GM12864 (cell line): ENCODE measurements at regions not wholly inside any gene's neighbourhood (a gene's known extent, or its start where the extent isn't known, plus 50 kb on each side); places are given as distances from the start of the nearest gene placed in this dataset.

Source experiments
- DNase-seq: peaks from one replicate; pipeline ENCODE4 v3.0.0-alpha.2; 2011; ENCODE audit warnings: low read depth
- H3K4me3 ChIP-seq: 2 replicates; pipeline ENCODE4 v1.5.1; 2011; ENCODE audit warnings: mild to moderate bottlenecking, low read depth, low read length, control low read depth
- TF ChIP-seq, protein P1 (sequence below): IDR thresholded peaks from 2 replicates; pipeline ENCODE4 v1.5.1; 2011; ENCODE audit warnings: low read depth, mild to moderate bottlenecking, moderate library complexity, low read length, control low read depth, inconsistent platforms; ENCODE audit errors: missing control alignments

DNA sequence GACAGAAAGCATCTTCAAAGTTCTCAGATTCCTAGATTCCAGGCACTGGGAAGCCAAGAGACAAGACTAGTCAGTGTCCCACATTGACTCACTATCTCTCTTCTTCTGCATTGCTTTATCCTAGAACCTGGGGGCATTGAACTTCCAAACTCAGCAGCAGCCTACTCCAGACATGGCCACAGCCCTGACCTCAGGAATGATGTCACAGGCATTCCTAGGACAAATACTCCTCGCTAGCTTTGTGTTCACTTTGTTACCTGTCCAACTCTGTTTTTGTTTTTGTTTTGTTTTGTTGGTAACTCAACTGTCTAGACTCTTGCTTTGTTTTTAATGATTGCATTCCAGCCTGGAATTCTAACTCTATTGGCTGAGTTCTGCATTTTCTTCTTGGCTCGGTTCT, 449.3 kb upstream of the SPHKAP start:
- TF ChIP-seq, protein P1, sequence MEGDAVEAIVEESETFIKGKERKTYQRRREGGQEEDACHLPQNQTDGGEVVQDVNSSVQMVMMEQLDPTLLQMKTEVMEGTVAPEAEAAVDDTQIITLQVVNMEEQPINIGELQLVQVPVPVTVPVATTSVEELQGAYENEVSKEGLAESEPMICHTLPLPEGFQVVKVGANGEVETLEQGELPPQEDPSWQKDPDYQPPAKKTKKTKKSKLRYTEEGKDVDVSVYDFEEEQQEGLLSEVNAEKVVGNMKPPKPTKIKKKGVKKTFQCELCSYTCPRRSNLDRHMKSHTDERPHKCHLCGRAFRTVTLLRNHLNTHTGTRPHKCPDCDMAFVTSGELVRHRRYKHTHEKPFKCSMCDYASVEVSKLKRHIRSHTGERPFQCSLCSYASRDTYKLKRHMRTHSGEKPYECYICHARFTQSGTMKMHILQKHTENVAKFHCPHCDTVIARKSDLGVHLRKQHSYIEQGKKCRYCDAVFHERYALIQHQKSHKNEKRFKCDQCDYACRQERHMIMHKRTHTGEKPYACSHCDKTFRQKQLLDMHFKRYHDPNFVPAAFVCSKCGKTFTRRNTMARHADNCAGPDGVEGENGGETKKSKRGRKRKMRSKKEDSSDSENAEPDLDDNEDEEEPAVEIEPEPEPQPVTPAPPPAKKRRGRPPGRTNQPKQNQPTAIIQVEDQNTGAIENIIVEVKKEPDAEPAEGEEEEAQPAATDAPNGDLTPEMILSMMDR, result no peak
- DNase-seq, result no peak
- H3K4me3 ChIP-seq, result no peak overlapping the region

DNA sequence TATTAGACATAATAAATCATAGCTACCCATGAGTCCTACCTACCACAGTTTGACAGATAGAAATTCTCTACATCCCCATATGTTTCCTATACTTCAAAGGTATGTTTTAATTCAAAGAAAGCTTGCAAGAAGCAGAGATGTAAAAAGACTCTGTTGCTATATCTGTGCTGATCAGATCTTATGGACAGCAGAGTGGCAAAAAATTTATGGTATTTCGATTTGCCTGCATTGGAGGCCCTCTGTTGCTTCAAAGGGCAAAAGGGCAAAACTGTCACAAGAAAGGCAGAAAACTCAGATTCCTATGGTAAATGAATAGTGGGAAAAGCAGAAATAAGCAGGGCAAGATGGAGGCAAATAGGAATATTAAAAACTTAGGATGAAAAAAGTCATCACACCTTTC, 447.8 kb upstream of the SPHKAP start:
- H3K4me3 ChIP-seq, result no peak overlapping the region
- TF ChIP-seq, protein P1, result no peak
- no peak for DNase-seq

DNA sequence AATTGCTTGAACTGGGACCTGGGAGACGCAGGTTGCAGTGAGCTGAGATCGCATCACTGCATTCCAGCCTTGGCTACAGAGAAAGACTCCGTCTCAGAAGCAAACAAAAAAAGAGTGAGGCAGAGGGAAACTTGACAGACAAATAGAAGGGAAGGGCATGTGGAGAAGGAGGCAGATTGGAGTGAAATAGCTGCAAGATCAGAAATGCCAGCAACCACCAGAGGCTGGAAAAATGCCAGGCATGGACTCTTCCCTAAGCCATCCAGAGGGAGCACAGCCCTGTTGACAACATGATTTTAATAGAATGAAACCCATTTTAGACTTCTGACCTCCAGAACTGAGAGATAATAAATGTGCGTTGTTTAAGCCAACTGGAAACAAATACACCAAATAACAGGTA, 447.2 kb upstream of the SPHKAP start:
- no peak overlapping the region for H3K4me3 ChIP-seq
- TF ChIP-seq, protein P1, result no peak
- DNase-seq, result no peak

DNA sequence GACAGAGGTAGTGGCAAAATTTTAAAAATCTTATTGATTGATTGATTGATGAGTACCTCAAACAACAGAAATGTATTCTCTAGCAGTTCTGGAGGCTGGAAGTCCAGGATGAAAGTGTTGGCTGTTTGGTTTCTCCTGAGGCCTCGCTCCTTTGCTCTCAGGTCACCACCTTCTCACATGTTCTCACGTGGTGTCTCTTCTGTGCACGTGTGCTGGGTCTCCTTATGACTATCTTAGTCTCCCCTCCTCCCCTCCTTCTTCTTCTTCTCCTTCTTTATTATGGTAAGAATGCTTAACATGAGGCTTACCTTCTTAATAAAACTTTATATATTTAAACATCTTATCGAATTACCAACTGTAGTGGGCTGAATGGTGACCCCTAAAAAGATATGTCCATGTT, 446.0 kb upstream of the SPHKAP start:
- H3K4me3 ChIP-seq, result no peak overlapping the region
- TF ChIP-seq, protein P1, result no peak
- no peak for DNase-seq

DNA sequence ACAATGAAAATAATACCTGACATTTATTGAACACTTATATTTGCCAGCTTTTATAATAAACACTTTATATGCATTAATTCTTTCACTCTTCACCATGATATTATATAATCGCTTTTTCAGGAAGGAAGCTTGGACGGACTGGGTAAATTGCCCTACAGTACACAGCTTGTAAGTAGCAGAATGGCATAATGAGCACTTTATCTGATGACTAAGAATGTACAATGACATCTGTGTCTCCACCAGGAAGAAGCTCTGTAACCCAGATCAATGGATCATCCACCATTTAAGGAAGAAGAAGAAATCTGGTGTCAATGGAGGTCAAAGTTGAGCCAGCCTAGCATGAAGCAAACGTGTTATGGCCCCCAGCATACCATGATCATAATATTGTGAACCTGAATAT, 444.0 kb upstream of the SPHKAP start:
- no peak for DNase-seq
- TF ChIP-seq, protein P1, result no peak
- no peak overlapping the region for H3K4me3 ChIP-seq

DNA sequence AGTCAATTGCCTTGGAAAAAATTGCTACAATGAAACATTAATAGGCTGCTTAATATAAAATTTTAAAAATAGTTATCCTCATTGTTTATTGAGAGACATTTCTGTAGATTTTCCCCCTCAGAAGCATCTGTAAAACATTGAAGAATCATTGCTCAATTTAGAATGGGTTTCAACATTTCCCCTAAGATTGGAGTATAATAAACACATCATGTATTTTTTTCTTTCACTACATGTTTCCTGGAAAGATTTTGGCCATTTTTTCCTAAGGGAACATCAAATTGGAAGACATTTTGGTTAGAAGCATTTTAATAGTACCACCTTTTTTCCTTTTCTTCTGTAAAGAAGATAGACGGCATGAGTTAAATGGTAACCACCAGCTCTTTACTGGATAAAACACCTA, 443.2 kb upstream of the SPHKAP start:
- no peak for DNase-seq
- TF ChIP-seq, protein P1, result no peak
- H3K4me3 ChIP-seq, result no peak overlapping the region

DNA sequence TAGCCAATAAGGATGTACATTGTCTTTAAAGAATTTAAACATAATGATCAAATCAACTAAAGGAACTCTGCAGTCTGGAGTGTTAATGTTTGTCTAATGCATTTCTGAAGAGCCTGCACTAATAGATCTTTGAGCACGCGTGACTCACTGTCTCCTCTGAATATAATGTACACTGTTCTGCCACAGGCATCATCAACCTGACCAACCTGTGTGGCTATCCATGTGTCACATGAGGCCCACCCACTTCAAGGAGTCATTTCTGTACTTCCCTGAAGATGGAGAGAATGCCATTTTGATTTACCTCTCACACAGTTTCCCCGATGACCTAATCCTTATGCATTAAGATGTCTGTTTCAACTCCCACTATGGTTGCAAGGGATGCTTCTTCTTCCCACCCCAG, 434.0 kb upstream of the SPHKAP start:
- no peak overlapping the region for H3K4me3 ChIP-seq
- TF ChIP-seq, protein P1, result no peak
- no peak for DNase-seq
